ENCODE measurements at regions not wholly inside any gene's neighbourhood (a gene's known extent, or its start where the extent isn't known, plus 50 kb on each side); places are given as distances from the start of the nearest gene placed in this dataset.

GRCh38 chrX:95974096-95974470 lies 710.6 kb upstream of the DIAPH2 start:
- no peak for TF ChIP-seq FOXM1 (IDR thresholded peaks at IDR 0.05; ENCODE audit: borderline replicate concordance, low read depth)
- no peak for TF ChIP-seq YY1 (IDR thresholded peaks at IDR 0.05; ENCODE audit: low read depth)
- no peak for TF ChIP-seq EP300 (IDR thresholded peaks at IDR 0.05; ENCODE audit: borderline replicate concordance)
- no peak for TF ChIP-seq MAX (IDR thresholded peaks at IDR 0.05)
- TF ChIP-seq TAF1 (IDR thresholded peaks at IDR 0.05; ENCODE audit: low read depth), result no peak

Data from Ishikawa (cell line).